SK-N-SH (cell line): ENCODE measurements at regions not wholly inside any gene's neighbourhood (a gene's known extent, or its start where the extent isn't known, plus 50 kb on each side); places are given as distances from the start of the nearest gene placed in this dataset.

Source experiments
- JUND ChIP-seq: IDR thresholded peaks from 2 replicates; pipeline ENCODE4 v1.4.0; 2012
- TAF1 ChIP-seq: IDR thresholded peaks from 2 replicates; pipeline ENCODE4 v1.6.1; 2012; ENCODE audit warnings: low read depth, mild to moderate bottlenecking, low read length, moderate library complexity, borderline replicate concordance
- TCF12 ChIP-seq: IDR thresholded peaks from 2 replicates; pipeline ENCODE4 v1.4.0; 2012
- TF ChIP-seq, protein P1 (sequence below): fragments of 200-600 bp; sonication (generic); IDR thresholded peaks from 2 replicates; pipeline ENCODE4 v1.6.1; 2017; ENCODE audit warnings: antibody characterized with exemption, mild to moderate bottlenecking, moderate library complexity
- TF ChIP-seq, protein P2 (sequence below): fragments of 150-350 bp; IDR thresholded peaks from 2 replicates; pipeline ENCODE4 v1.6.1; 2016; ENCODE audit warnings: mild to moderate bottlenecking, low read depth, low read length

DNA sequence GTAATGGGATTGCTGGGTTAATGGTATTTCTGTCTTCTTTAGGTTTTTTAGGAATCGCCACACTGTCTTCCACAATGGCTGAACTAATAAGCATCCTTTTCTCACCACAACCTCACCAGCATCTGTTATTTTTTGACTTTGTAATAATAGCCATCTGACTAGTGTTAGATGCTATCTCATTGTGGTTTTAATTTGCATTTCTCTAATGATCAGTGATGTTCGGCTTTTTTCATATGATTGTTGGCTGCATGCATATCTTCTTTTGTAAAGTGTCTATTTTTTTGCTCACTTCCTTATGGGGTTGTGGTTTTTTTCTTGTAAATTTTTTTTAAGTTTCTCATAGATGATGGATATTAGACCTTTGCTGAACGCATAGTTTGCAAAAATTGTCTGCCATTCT is 377.9 kb downstream of the GALC start:
- TF ChIP-seq, protein P1, sequence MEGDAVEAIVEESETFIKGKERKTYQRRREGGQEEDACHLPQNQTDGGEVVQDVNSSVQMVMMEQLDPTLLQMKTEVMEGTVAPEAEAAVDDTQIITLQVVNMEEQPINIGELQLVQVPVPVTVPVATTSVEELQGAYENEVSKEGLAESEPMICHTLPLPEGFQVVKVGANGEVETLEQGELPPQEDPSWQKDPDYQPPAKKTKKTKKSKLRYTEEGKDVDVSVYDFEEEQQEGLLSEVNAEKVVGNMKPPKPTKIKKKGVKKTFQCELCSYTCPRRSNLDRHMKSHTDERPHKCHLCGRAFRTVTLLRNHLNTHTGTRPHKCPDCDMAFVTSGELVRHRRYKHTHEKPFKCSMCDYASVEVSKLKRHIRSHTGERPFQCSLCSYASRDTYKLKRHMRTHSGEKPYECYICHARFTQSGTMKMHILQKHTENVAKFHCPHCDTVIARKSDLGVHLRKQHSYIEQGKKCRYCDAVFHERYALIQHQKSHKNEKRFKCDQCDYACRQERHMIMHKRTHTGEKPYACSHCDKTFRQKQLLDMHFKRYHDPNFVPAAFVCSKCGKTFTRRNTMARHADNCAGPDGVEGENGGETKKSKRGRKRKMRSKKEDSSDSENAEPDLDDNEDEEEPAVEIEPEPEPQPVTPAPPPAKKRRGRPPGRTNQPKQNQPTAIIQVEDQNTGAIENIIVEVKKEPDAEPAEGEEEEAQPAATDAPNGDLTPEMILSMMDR, result no peak
- TF ChIP-seq JUND, result no peak
- TF ChIP-seq, protein P2, sequence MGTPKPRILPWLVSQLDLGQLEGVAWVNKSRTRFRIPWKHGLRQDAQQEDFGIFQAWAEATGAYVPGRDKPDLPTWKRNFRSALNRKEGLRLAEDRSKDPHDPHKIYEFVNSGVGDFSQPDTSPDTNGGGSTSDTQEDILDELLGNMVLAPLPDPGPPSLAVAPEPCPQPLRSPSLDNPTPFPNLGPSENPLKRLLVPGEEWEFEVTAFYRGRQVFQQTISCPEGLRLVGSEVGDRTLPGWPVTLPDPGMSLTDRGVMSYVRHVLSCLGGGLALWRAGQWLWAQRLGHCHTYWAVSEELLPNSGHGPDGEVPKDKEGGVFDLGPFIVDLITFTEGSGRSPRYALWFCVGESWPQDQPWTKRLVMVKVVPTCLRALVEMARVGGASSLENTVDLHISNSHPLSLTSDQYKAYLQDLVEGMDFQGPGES, result no peak
- TF ChIP-seq TCF12, result no peak
- TF ChIP-seq TAF1, result no peak
